ENCODE measurements at regions not wholly inside any gene's neighbourhood (a gene's known extent, or its start where the extent isn't known, plus 50 kb on each side); places are given as distances from the start of the nearest gene placed in this dataset.

DNA sequence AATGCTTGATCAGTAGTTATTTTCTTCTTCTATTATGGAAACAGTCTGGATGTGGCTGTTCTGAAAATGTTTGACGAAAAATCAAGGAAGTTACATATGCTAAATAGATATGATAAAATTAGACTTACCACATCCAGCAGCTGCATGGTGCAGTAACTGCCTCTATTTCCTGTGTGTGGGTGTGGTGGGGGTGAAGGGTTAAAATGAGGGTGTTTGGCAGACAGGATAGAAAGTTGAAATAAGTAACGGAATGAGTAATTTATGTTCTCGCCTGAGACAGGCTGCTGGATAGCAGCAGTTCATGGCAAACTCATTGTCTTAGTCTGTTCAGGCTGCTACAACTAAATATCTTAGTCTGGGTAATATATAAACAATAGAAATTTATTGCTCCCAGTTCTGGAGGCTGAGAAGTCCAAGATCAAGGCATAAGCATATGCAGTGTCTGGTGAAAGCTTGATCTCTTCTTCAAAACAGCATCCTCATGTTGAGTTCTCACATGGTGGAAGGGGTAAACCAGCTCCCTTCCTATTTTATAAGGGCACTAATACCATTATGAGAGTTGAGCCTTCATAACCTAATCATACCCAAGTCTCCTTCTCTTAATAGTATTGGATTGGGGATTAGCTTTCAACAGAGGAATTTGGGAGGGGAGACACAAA, 1248.9 kb downstream of the SLITRK5 start:
- DNase-seq: no peak

DNA sequence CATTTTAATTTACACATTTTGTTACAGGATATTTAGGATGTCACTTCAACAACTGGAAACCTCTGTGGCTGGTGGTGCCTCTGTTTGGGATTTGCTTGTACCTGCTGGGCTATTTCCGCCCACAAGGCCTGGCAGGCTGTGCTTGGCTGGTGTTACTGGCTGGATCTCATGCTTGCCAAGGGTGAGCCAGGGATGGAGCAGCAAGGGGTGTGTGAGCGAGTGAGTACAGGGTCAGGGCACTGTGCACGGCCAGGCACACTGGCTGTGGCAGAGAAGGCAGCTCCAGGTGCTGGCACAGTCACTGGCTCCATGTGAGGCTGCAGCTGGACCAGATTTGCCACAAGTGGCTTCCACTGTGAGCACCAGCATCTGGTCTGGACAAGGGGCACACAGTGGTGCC, 1254.8 kb downstream of the SLITRK5 start:
- DNase-seq: no peak

DNA sequence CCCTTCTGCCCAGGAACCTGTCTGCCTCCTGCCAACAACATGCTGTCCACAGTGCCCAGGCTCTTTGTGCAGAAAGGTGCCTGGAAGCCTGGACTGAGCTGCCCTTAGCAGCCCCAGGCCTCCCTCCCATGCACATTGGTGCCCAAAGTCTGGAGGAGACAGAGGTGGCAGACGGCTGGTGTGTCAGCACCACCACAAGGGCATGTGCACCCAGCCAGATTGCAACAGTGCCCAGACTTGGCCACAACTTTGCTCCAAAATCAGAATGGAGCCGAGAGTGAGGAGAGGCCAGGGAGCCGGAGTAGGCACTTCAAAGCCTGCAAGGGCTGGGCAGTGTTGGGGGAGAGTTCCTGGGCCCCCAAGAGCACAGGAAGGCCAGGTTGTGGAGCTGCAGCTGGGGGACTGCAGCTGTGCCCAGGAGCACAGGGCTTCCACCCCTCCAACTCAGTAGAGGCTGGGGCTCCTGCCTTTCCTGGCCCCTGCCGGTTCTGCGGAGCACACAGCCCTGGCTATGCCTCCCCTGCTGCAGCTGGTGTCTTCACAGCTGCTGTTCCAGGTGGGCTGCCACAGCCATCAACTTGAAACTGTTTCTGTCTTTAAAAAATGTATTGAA, 1255.8 kb downstream of the SLITRK5 start:
- DNase-seq: no peak

DNA sequence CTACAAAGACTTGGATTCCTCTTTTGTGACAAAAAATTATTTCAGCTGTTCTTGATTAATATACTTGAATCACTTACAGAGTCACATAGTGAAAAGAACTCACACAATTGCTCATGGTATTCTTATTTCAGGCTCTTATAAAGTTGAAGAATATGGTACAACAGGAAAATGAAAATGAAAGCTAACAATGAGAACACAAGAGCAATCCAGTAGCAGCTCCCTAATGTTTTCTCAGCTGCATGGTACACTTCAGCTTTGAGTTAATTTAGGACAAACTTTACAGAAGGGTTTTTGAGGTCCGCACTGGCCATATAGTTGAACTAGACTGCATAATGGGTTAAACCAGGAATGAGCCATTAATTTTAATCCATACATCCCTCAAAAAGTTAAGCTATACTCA, 1261.8 kb downstream of the SLITRK5 start:
- no peak for DNase-seq

DNA sequence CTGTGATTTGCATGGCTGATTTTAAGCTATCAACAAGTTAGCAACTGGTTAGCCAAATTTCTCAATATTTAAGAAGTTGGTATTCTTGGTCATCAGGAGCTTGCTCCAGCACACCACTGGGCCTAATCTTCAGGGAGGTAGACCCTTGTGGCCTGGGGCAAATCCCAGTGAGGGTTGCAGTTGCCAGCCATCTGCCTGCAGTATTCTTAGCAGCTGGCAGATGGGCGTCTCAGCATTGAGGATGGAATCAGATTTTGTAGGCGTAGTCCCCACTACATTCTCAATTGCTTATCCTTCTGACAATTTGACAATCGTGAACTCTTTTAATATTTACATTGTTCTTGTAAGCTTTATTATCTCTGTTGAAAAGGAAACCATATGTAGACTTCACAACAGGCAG, 1266.2 kb downstream of the SLITRK5 start:
- DNase-seq: no peak

DNA sequence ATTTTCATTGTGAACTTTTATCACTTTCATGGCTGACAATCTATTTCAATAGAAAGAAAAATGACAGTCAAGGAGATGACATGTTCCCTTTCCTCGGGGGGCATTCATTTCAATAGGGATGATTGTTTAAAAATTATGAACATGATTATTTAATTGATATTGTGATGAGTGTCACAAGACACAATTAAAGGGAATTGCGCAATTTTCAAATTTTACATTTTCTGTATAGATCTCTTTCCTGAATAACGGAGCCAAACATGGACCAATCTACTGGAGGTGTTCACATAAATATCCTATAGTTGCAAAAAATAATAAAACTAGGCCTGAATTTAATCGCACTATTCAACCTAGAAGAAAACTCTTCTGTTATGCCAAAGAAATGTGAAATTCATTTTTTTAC, 1274.6 kb downstream of the SLITRK5 start:
- DNase-seq: no peak

DNA sequence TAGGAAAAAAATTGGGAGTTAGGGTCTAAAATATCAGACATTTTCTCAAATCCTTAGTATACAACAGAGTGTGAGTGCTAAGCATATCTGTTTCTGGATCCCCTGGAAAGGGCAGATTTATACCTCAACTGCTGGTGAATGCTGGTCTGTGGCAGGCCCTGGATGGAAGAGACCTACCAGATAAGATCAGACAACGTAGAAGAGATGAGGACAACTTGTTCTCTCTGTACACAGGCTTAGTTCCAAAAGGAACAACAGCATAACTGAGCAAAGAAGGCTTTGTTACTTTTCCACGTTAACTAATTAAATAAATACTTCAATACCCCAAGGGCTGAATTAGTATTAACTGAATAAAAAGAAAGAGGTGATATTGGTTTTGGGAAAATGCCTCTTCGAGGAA, 1277.3 kb downstream of the SLITRK5 start:
- no peak for DNase-seq

DNA sequence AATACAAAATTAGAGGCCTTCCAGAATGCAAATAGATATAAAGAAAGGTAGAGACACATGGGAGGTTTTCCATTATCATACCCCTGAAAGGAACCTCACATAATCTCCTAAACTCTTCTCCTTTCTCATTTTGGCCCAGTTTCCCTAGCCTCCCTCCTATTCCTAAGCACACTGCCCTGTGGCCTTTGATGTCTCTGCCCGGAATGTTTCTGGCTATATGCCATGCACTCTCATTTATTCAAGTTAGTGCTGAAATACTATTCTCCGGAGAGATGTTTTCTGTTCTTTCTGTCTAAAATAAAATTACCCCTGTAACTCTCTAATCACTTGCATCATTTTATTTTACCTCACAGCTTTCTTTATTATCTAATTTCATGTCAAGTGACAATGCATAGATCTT, 1287.7 kb downstream of the SLITRK5 start:
- DNase-seq: no peak

DNA sequence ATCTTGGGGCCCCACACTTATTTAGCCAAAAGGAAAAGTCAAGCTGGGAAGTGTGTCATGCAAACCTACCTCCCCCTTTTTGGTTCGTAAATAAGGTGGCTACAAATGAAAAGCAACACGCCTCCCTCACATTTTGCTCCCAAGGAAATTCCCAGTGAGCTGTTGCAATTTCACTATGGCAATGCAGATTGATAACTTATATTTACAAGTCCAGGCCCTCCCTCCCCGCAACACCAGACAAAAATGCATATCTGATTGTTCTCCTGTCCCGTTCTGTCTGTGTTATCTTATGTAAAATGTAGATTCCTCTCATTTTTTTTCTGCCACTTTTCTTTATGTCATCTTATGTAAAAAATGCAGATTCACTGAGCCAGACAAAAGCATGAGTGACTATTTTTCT, 1305.3 kb downstream of the SLITRK5 start:
- no peak for DNase-seq

DNA sequence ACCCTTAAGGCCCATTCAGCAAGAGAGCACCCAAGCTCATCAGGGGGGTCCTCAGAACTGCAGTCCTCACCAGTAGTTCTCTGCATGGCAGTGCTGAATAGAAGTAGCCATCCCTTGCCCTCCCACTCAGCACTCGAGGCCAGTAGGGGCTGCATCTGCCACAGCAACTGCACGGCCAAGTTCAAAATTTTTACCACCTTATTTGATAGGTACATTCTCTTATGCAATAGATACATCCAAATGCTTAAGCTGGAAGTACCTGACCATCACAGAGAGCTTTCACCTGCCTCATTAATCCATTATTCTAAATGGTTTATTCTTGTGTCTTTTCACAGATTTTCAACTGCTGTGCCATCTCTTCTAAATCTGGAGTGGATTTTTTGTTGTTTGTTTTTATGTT, 1307.4 kb downstream of the SLITRK5 start:
- DNase-seq: no peak

DNA sequence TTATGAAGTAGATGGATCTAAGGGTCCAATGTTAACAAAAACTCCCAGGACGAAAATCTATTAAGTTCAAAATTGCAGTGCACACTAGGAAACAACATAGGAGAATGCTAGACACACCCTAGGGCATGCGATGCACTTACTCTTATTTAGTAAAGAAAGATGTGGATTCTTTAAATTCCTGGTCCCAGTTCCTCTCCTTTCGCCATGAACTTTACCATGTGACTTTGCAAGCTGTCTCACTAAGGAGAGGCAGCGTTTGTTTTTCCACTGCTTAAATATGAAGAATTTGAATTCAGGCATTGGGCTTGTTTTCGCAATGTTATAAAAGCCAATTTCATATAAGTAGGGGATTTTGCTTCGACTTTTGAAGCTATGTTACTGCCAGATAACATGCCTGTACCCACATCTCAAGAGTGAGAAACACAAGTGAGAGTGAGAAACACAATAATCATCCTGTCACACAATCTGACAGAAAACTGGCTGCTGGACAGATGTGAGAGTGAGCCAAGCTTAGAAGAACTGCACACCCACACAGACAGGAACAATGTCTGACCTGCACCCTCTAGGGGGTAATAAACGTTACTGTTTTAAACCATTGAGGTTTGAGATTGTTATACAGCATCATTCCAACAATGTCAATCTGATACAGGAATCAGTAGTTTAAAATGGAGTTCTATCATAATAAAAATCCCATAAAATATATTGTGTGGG, 1308.4 kb downstream of the SLITRK5 start:
- no peak for DNase-seq

DNA sequence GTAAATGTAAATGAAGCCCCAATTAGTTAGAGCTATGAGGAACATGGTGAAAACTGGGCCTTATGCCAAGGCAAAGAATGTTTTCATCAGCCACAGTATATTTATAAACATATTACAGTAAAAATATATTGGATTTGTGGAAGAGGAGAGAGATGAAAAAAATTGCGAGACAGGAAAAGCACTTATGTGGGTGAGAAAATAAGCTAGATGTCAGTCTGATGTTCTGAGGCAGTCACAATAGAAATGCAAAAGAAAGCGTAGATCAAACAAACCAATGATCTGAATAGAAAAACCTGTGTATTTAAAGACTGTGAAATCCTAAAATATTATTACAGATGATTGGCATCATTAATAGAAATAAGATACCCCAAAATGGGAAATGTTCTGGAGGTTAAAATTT, 1332.5 kb downstream of the SLITRK5 start:
- DNase-seq: no peak

DNA sequence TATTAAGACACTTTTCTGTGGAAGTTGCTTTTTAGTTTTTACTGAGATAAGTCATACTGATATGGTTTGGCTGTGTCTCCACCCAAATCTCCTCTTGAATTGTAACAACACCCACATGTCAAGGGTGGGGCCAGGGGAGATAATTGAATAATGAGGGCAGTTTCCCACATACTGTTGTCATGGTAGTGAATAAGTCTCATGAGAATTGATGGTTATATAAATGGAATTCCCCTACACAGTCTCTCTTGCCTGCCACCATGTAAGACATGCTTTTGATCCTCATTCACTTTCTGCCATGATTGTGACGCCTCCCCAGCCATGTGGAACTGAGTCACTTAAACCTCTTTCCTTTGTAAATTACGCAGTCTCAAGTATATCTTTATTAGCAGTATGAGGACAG, 1340.4 kb downstream of the SLITRK5 start:
- DNase-seq: no peak

DNA sequence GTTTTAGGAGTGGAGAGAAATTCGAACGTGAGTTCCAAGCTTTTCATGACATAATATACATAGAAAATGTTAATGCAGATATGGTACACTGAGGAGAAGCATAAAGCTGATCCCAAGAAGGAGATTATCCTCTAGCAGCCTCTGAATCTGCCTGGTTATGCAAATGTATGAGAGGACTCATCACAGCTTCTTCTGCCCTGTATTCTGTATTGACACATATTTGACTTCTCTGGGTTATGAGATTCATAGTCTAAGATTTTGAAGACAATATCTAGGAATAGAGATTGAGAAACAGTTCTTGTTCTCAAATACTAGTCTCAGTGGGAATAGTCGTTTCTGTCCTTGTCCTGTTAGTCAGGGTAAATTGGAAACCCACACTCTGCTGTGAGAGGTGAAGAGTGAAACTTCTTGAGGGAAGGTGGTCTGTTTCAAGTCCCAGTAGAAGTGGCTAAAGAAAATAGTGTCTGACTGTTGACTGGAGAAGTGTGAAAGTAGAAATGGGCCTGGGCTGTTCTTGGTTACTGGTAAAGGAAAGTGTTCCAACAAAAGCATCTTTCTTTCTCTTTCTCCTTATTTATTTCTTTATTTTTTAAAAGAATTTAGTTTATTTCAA, 1356.6 kb downstream of the SLITRK5 start:
- no peak for DNase-seq

DNA sequence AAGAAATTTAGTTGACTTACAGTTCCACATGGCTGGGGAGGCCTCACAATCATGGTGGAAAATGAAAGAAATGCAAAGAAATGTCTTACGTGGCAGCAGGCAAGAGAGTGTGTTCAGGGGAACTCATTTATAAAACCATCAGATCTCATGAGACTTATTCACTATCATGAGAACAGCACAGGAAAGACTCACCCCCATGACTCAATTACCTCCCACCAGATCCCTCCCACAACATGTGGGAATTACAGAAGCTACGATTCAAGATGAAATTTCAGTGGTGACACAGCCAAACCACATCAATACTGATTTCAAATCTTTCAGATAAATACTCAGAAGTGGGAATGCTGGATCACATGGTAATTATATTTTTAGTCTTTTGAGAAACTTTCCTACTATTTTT, 1357.9 kb downstream of the SLITRK5 start:
- no peak for DNase-seq

DNA sequence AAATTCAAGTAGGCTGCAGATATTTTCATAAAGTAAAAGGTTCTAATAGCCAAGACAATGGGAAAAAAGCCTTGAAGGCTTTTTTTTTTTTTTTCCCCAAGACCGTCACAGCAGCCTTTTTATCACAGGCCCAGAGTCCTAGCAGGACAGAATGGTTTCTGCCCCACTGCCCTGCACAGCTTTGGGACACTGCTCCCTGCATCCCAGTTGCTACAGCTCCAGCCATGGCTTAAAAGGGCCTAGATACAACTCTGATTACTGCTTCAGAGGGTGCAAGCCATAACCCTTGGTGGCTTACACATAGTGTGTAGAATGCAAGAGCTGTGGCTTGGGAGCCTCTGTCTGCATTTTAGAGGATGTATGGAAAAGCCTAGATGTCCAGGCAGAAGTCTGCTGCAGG, 1362.8 kb downstream of the SLITRK5 start:
- DNase-seq: no peak

DNA sequence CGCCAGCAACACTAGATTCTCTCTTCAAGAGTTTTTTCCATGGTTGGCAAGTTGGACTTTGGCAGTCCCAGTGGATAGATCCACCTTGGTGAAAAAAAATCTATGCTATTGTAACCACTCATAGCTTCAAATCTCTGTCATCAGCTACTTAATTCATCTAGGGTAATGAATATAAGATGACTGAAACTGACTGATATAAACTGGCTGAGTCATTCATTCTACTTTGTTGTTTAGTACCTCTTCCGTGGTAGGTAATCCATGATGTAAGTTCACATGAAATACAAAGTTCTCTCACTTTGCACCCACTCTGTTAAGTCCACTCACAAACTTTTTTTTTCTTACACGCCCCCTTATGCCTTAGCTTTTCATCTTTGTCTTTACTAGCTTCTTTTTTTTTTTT, 1381.5 kb downstream of the SLITRK5 start:
- no peak for DNase-seq

DNA sequence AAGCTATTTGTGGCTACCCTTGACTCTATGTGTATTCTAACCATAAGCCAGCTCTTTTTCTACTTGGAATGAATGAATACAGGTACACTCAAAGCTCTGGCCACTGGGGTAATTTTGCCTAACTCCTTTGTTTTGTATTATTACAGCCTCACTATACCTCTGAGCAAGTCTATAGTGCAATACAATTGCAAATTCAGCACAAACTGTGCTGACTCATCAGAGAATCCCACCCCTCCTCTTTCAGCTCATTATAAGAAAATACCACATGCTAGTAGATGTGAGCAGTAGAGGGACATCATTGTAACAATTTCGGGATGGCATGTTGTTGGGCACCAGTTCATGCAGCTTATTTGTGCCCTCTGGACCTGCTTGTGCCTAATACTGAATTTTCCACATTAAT, 1382.2 kb downstream of the SLITRK5 start:
- no peak for DNase-seq

DNA sequence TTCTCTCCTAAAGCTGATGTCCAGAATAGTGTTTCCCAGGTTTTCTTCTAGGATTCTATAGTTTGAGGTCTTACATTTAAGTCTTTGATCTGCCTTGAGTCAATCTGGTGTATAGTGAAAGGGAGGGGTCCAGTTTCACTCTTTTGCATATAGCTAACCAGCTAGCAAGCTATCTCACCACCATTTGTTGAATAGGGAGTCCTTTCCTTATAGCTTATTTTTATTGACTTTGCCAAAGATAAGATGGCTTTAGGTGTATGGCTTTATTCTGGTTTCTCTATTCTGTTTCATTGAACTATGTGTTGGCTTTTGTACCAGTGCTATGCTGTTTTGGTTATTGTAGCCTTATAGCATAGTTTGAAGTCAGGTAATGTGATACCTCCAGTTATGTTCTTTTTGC, 1386.1 kb downstream of the SLITRK5 start:
- DNase-seq: no peak

DNA sequence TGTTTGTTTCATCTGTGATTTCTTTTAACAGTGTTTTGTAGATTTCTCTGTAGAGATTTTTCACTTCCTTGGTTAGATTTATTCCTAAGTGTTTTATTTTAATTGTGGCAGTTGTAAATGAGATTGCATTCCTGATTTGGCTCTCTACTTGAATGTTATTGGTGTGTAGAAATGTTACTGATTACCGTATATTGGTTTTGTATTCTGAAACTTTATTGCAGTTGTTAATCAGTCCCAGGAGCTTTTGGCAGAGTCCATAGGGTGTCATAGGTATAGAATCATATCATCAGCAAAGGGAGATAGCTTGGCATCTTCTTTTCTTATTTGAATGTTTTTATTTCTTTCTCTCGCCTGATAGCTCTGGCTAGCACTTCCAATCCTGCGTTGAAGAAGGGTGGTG, 1386.7 kb downstream of the SLITRK5 start:
- DNase-seq: no peak

DNA sequence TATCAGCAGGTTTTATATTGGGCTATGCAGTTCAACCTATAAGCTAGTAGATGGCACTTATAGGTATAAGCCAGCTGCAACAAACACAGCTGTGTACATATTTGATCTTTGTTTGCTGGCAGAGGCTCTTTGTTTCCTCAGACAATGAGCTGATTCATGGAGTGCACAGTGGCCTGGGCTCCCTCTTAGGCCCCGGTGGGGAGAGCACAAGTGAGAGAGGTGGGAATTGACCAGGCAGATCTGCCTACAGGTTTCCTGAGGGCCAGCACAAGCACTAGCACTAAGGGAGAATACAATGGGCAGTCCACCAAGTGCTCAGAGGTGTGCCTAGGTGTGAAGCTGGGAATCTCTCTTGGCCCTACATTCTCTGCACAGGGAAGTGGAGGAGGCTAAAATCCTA, 1390.7 kb downstream of the SLITRK5 start:
- peak; percentile 97 for DNase-seq

DNA sequence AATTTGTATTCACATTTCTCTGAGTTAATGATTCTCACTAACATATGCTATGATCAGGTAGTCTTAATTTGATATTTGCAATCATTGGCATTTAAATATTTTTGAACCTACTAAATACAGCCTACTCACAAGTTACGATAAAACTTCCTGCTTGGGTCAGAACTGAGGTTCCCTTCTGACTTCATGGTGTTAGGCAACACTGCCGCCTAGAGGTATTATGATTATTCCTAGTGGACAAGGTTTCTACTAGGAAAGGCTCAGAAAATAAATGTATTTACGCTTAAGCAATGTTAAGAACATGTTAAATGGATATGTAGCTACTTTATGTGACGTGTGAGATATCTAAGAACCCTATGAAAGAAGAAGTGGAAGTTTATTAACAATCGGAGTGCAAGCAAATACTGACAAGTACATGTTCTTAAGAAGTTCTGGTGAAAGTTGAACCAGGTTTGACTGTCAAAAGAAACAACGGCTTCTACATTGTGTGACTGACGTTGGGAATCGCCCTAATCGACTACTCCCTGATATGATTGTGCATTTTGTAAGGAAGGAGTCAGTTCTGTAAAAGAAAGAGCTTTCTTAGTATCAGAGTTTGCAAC, 1395.8 kb downstream of the SLITRK5 start:
- peak; percentile 68 for DNase-seq

DNA sequence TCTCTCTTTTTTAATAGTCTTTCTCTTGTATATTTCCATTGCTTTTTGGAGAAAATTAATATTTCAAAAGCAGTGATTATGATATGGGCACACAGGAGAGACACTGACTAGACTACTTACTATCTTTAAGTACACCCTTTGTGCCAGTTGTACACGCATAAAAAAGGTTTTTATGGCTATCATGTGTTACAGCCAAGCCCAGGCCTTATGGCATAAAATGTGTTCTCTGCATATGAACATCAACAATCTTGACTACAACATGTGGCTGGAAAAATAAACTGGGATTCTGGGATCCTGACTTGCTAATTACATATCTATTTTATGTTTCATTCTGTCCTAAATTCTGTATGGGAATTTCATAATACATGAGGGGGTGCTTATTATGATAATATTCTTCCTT, 1401.8 kb downstream of the SLITRK5 start:
- DNase-seq: no peak

DNA sequence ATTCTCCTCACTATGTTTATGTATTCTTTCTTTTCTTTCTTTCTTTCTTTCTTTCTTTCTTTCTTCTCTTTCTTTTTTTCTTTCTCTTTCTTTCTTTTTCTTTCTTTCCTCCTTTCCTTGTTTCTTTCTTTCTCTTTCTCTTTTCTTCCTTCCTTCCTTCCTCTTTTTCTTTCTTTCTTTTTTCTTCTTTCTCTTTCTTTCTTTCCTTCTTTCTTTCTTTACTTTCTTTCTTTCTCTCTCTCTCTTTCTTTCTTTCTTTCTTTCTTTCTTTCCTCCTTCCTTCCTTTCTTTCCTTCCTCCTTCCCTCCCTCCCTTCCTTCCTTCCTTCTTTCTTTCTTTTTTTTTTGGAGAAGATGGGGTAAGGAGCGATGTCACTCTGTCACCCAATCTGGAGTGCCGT, 1405.5 kb downstream of the SLITRK5 start:
- DNase-seq: no peak
